ENCODE measurements at regions not wholly inside any gene's neighbourhood (a gene's known extent, or its start where the extent isn't known, plus 50 kb on each side); places are given as distances from the start of the nearest gene placed in this dataset.

- no peak for DNase-seq (ENCODE audit: extremely low read depth, low read depth)
- no peak for TF ChIP-seq CTCF (IDR thresholded peaks at IDR 0.05; ENCODE audit: low read depth, low read length, missing control alignments)
- H3K4me3 ChIP-seq (replicated peaks; ENCODE audit: low read depth, low read length), result no peak overlapping the region
These were observed 245.0 kb upstream of the IRX5 start for GRCh38 chr16:54685682-54686081.

DNA sequence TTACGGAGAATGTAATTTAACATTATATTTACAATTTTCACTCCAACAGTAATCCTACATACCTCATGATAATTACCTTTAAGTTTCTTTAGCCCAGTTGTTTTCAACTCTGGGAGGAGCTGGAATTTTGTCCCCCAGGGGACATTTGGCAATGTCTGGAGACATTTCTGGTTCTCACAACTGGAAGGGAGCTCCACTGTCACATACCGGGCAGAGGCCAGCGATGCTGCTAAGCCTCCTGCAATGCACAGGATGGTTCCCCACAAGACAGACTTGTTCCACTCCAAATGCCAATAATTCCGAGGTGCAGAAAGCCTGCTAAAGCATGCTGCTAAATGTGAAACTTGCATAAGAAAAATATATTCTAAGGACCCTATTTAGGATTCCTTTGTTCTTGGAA is 251.1 kb upstream of the IRX5 start:
- no peak overlapping the region for H3K4me3 ChIP-seq (replicated peaks; ENCODE audit: low read depth, low read length)
- TF ChIP-seq CTCF (IDR thresholded peaks at IDR 0.05; ENCODE audit: low read depth, low read length, missing control alignments), result no peak
- no peak for DNase-seq (ENCODE audit: extremely low read depth, low read depth)

- no peak for DNase-seq (ENCODE audit: extremely low read depth, low read depth)
- TF ChIP-seq CTCF (IDR thresholded peaks at IDR 0.05; ENCODE audit: low read depth, low read length, missing control alignments), result no peak
- no peak overlapping the region for H3K4me3 ChIP-seq (replicated peaks; ENCODE audit: low read depth, low read length)
These were observed 253.2 kb upstream of the IRX5 start for GRCh38 chr16:54677308-54677950.

- no peak overlapping the region for H3K4me3 ChIP-seq (replicated peaks; ENCODE audit: low read depth, low read length)
- DNase-seq (ENCODE audit: extremely low read depth, low read depth), result no peak
- TF ChIP-seq CTCF (IDR thresholded peaks at IDR 0.05; ENCODE audit: low read depth, low read length, missing control alignments), result no peak
These were observed 257.4 kb upstream of the IRX5 start for GRCh38 chr16:54673313-54673712.

- no peak overlapping the region for H3K4me3 ChIP-seq (replicated peaks; ENCODE audit: low read depth, low read length)
- no peak for DNase-seq (ENCODE audit: extremely low read depth, low read depth)
These were observed 258.2 kb upstream of the IRX5 start for GRCh38 chr16:54672500-54672899.

DNA sequence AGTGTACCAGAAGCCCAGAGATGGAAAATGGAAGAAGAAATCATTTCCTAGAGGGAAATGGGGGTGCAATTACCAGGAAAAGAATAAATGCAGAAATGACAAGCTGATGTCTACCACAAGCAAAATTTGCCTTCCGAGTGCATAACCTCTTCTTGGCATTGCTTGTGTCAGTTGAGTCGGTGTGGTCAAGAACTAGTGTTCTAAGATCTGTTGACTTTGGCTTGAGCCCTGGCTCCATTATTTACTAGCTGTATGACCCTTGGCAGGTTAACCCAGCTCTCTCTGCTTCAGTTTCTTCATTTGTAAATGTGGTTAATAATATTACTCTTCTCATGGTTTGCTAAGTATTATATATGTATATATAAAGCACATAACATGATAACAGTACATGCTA is 273.0 kb upstream of the IRX5 start:
- H3K4me3 ChIP-seq (replicated peaks; ENCODE audit: low read depth, low read length), result no peak overlapping the region
- no peak for DNase-seq (ENCODE audit: extremely low read depth, low read depth)
- TF ChIP-seq CTCF (IDR thresholded peaks at IDR 0.05; ENCODE audit: low read depth, low read length, missing control alignments), result no peak

More at GRCh38 chr16:54672500-54672899, 258.2 kb upstream of the IRX5 start:
- TF ChIP-seq CTCF (IDR thresholded peaks at IDR 0.05; ENCODE audit: low read depth, low read length, missing control alignments), result no peak

All from HFF-Myc (cell line).